Activated T-helper 1 cell treated with anti-CD3 and anti-CD28 coated beads, Interleukin-12 subunit alpha, Interleukin-12 subunit beta, Interleukin-2, Interleukin-4 antibody, amounts not matched to agents 30 ng/mL and 10 ng/mL and 1 ng/mL, durations not matched to agents 14 hours and 24 hours and 36 hours (primary cell): ENCODE measurements at regions not wholly inside any gene's neighbourhood (a gene's known extent, or its start where the extent isn't known, plus 50 kb on each side); places are given as distances from the start of the nearest gene placed in this dataset.

Experiments used
- DNase-seq: peaks from one replicate; pipeline ENCODE4 v3.0.0; 2021; ENCODE audit warnings: low spot score
- H3K27ac Mint-ChIP-seq: one replicate; pipeline ENCODE4 v1.8.0; 2021; ENCODE audit warnings: mild to moderate bottlenecking, mixed read lengths
- H3K27me3 Mint-ChIP-seq: one replicate; pipeline ENCODE4 v1.8.0; 2022; ENCODE audit warnings: mild to moderate bottlenecking, moderate library complexity, mixed read lengths; ENCODE audit not compliant: insufficient read depth
- H3K36me3 Mint-ChIP-seq: one replicate; pipeline ENCODE4 v1.8.0; 2021; ENCODE audit warnings: low read depth, mixed read lengths
- H3K4me1 Mint-ChIP-seq: one replicate; pipeline ENCODE4 v1.8.0; 2021; ENCODE audit warnings: low read depth, mixed read lengths
- H3K4me3 Mint-ChIP-seq: one replicate; pipeline ENCODE4 v1.8.0; 2021; ENCODE audit warnings: mild to moderate bottlenecking, moderate library complexity, mixed read lengths
- H3K9me3 Mint-ChIP-seq: one replicate; pipeline ENCODE4 v1.8.0; 2021; ENCODE audit warnings: mixed read lengths
- intact Hi-C: fragments of 100-400 bp; cut with micrococcal nuclease; formaldehyde crosslinking; loops from one replicate; pipeline ENCODE4 v1.15.1; 2024

DNA sequence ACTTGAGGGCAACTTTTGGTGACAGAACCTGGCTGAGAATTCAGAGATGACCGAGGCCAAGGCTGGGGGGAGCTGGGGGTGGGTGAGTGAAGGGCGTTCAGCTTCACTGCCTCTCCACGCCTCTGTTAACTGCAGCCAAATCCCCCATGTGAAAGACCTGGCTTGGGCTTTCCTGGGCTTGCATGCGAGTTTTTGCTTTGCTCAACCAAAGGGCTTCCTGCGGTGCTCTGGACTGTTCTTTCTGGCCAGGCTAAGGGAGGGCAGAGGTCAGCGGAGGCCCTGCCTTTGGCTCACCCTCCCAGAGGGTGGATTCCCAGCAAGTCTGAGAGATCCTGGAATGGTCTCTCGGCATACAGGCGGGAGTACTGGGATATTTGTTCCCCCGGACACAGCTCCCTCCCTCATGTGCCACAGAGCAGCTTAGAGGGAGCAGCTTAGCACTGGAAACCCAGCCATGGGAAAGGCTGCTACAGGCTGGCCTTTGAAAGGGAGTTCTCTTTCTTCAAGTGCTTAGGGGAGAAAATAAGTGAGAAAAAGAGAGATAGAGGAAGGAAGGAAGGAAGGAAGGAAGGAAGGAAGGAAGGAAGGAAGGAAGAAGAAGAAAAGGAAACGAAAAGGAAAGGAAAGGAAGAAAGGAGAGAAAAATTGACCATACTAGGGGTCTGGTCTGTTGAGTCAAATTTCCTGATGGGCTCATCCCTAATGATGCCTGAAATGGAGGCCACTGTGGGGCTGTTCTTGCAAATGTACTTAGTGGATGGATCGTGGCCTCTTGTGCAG lies 158.8 kb downstream of the FGF18 start:
- intact Hi-C loops, result no loop called here
- Mint-ChIP-seq H3K36me3 (no peaks in the 10 kb centered on the region), H3K9me3 (peaks cover 6% of the 10 kb centered on the region), H3K4me1 (no peaks in the 10 kb centered on the region), H3K4me3 (no peak overlapping the region), H3K27me3 (no peaks in the 10 kb centered on the region), H3K27ac (no peak overlapping the region)
- no peak for DNase-seq

DNA sequence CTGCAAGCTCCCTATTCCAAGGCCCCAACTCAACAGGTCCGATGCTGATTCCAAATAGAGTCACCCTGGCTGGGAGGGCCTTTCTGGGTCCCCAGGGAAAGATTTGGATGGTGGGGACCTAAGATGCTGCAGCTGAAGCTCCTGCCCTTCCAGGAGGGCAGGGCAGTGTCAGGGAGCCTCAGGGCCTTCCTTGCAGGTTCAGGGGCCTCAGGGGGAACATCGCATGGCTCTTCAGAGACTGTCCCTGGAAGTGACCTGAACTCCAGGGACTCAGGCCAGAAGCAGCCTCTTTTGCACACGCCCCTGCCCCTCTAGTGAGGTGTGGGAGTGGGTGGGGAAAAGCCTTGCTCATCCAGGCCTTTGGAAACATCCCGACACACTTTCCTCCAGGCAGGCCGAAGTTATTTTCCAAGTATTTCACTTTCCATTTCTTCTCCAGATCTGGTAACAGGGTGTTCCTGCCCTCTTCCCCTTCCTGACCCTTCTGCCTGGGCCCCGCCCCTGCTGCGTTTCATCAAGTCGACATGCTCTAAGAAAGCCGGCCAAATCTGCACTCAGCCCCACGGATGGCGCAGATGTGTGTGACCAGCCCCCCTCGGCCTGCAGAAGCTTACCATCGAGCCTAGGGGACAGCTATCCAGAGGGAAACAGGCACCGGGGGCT lies 159.5 kb downstream of the FGF18 start:
- H3K27me3 Mint-ChIP-seq, result no peaks in the 10 kb centered on the region
- no peak for DNase-seq
- H3K9me3 Mint-ChIP-seq, result peaks cover 6% of the 10 kb centered on the region
- no peak overlapping the region for H3K4me3 Mint-ChIP-seq
- H3K36me3 Mint-ChIP-seq, result no peaks in the 10 kb centered on the region
- H3K4me1 Mint-ChIP-seq, result no peaks in the 10 kb centered on the region
- intact Hi-C loops, result no loop called here
- H3K27ac Mint-ChIP-seq, result no peak overlapping the region

DNA sequence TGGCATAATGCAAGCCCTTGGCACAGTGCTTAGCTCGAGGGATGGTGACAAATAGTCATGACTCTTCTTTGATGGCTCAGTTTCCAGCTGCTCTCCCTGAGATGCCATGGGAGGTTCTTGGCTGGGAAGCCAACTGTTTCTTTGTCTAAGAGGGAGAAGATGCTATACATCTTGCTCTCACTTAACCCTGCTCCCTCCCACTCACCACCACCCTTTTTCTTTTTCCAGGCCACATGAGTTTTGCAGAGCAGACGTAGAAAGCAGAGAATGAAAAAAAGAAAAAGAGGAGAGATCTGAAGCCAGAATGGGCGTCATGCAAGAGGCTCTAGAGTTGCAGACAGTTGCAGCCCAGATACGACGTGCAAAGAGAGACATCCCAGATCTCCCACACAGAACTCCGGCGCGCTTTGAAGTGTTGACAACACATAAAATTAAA lies 160.5 kb downstream of the FGF18 start:
- no peak for DNase-seq
- Mint-ChIP-seq H3K27me3 (no peaks in the 10 kb centered on the region), H3K4me3 (no peak overlapping the region), H3K9me3 (peaks cover 6% of the 10 kb centered on the region), H3K27ac (no peak overlapping the region), H3K4me1 (no peaks in the 10 kb centered on the region), H3K36me3 (no peaks in the 10 kb centered on the region)
- intact Hi-C loops, result no loop called here

DNA sequence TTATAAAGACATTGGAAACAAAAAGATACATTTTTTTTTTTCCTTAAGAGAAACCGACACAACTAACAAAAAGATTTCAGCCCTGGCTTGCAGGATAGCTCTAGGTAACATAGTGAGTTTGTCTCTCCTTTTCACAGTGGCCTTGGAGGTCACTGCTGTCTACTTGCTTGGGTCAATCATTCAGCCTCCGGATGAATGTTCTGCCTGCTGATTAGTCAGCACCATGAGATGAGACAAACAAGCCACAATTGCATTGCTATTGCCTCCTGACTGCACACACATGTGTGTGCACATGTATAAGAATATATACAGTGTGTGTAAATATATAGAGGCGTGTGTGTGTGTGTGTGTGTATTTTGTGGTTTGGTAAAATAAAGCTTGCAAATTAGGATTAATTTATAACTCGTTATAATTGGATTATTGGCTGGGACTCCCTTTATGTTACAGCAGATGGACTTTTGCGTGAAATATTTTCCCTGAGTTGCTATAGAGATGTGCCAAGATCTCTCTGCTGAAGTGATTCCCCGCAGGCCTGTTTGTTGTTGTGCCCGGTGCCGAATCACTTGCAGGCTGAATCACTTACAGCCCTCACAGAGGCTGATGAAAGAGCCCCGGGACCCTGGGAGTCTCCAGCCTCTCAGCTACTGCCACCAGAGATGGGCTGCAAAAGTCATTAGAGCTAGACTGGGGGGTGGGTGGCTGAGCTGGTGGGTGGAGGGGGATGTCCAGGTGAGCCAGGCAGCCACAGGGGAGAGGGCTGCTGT lies 161.2 kb downstream of the FGF18 start:
- H3K4me1 Mint-ChIP-seq, result no peaks in the 10 kb centered on the region
- intact Hi-C loops, result no loop called here
- H3K4me3 Mint-ChIP-seq, result no peak overlapping the region

DNA sequence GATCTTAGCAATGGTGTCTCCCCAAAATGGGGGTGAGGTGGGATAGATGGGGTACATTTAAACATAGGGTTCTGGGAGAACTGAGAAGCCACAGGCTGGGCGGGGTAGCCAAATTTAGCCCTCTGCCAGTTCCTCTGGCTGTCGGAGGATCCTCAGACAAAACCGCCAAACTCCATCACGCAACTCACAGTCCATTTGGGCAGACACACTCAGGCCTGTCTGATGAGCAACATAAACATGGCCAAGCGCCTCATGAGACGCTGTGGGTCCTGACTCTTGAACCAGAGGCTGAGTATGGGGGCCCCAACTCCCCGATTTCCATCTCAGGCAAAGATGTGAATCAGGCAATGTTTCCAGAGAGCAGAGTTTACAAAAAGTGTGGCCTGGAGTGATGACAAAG lies 162.3 kb downstream of the FGF18 start:
- Mint-ChIP-seq H3K4me3 (no peak overlapping the region), H3K9me3 (no peaks in the 10 kb centered on the region), H3K27ac (no peak overlapping the region), H3K4me1 (no peaks in the 10 kb centered on the region), H3K36me3 (no peaks in the 10 kb centered on the region), H3K27me3 (no peaks in the 10 kb centered on the region)
- intact Hi-C loops, result no loop called here
- DNase-seq, result no peak

More for the DNA sequence above, 161.2 kb downstream of the FGF18 start:
- H3K36me3 Mint-ChIP-seq, result no peaks in the 10 kb centered on the region
- H3K27ac Mint-ChIP-seq, result no peak overlapping the region
- DNase-seq, result no peak
- H3K9me3 Mint-ChIP-seq, result peaks cover 6% of the 10 kb centered on the region
- no peaks in the 10 kb centered on the region for H3K27me3 Mint-ChIP-seq

DNA sequence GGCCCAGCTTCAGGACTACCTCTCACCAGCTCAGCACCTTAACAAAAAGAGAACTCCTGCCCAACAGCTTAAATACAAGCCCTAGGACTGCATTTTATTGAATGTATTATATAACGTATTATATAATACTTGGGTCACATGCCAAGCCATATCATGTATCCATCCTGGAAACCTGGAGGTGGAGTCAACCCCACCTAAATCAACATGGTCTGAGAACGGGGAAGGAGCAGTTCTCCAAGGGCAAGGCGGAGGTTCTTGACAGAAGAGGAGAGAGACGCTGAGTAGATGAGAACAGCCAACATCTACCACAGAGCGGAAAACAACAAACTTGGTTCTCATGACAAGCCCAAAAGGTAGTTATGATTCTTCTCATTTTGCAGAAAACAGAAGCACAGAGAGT lies 163.4 kb downstream of the FGF18 start:
- no peaks in the 10 kb centered on the region for H3K9me3 Mint-ChIP-seq
- H3K4me1 Mint-ChIP-seq, result no peaks in the 10 kb centered on the region
- H3K27me3 Mint-ChIP-seq, result no peaks in the 10 kb centered on the region
- no peak overlapping the region for H3K27ac Mint-ChIP-seq
- H3K4me3 Mint-ChIP-seq, result no peak overlapping the region
- H3K36me3 Mint-ChIP-seq, result no peaks in the 10 kb centered on the region
- intact Hi-C loops, result no loop called here
- DNase-seq, result no peak

DNA sequence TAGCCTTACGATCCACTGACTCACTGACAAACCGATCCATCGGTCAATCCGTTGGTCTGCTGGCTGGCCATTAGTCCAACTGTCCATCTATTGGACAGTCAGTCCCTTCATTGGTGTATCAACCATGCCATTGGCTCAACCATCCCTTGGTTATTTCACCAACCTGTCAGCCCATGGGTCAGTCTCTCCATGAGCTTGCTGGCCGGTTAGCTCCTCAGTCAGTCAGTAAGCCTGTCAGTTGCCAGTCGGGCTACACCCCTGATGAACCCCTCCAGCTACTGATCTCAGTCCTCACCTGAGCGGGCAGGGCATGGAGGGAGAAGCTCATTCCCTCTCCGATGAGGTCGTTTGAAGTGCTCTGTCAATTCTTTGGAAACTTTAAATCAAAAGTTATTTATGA lies 166.5 kb downstream of the FGF18 start:
- Mint-ChIP-seq H3K9me3 (no peaks in the 10 kb centered on the region), H3K36me3 (no peaks in the 10 kb centered on the region), H3K27ac (no peak overlapping the region), H3K4me1 (no peaks in the 10 kb centered on the region), H3K27me3 (no peaks in the 10 kb centered on the region), H3K4me3 (no peak overlapping the region)
- DNase-seq, result no peak
- intact Hi-C loops, result no loop called here

DNA sequence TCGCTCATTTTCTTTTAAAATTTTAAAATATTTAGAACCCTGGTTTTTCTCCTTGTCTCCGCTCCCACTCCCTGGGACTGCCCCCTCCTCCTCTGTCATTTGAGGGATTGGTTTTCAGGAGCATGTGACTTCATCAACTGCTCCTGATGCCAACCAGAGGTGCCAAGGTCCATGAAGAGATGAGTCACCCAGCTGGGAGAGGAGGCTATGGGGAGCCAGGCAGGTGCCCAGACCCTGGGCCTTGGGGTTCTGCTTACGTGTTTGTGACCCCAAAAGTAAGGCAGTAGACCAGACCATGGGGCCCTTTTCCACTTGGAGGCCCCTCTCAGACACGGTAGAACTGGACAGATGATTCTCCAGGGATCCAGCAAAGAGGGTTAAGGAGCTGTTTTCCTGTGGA lies 167.0 kb downstream of the FGF18 start:
- no peaks in the 10 kb centered on the region for H3K27me3 Mint-ChIP-seq
- H3K9me3 Mint-ChIP-seq, result no peaks in the 10 kb centered on the region
- H3K4me1 Mint-ChIP-seq, result no peaks in the 10 kb centered on the region
- no peaks in the 10 kb centered on the region for H3K36me3 Mint-ChIP-seq
- intact Hi-C loops, result no loop called here
- H3K4me3 Mint-ChIP-seq, result no peak overlapping the region
- H3K27ac Mint-ChIP-seq, result no peak overlapping the region
- no peak for DNase-seq

DNA sequence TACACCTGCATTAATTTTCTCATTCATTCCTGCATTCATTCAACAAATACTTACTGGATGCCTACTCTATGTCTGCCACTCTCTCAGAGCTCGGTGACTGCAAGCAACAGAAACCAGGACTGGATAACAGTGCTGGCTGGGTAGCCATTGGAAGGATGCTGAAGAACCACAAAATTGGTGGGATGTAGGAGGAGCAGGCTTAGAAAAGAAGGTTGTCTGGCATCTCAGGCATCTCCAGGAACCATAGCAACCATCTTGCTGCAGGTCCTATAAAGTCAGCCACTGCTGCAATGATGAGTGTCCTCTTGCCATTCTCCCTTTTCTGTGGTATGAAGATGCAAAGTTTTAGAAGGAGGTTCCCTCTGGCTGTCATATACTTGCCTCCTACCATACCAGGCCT lies 168.6 kb downstream of the FGF18 start:
- H3K4me3 Mint-ChIP-seq, result no peak overlapping the region
- no peaks in the 10 kb centered on the region for H3K4me1 Mint-ChIP-seq
- no peaks in the 10 kb centered on the region for H3K9me3 Mint-ChIP-seq
- peaks cover 2% of the 10 kb centered on the region for H3K27me3 Mint-ChIP-seq
- H3K36me3 Mint-ChIP-seq, result no peaks in the 10 kb centered on the region
- no peak overlapping the region for H3K27ac Mint-ChIP-seq
- intact Hi-C loops, result no loop called here
- no peak for DNase-seq

DNA sequence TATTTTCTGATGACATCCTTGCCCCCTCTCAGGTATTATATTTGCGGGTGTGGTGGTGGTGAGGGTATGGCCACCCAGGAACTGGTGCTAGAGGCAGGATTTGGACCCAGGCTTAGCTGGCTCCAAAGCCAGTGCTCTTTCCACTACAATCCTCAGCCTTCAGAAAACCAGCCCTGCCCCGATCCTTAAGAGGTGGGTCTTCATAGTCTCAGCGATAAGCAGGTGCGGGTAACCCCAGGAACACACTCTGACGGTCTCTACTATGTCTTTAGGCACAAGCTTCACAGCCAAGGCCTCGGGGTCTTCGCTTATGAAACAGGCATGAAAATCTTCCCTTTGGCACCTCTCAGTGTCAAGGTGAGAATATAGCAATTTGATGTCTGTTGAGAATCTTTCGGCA lies 169.3 kb downstream of the FGF18 start:
- Mint-ChIP-seq H3K4me1 (no peaks in the 10 kb centered on the region), H3K4me3 (no peak overlapping the region), H3K9me3 (no peaks in the 10 kb centered on the region)

DNA sequence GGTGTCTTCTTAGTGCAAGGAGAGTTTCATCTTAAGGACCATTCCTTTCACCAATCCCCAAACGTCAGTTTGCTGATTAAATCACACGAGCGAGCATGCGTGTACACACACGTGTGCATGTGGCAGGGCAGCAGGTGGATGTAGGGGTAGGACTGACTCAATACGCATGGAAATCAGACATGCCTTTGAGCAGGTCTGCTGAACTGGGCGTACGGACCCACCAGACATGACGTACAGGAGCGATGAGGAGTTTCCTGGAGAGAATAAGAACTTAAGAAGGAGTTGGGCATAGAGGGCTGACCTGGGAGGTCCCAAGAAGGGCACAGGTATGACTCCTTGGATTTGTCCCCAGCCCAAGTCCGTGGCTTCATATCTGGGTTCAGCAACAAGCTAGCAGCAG lies 170.0 kb downstream of the FGF18 start:
- Mint-ChIP-seq H3K36me3 (no peaks in the 10 kb centered on the region), H3K4me1 (no peaks in the 10 kb centered on the region)

More for the DNA sequence above, 169.3 kb downstream of the FGF18 start:
- no peak for DNase-seq
- Mint-ChIP-seq H3K36me3 (no peaks in the 10 kb centered on the region), H3K27ac (no peak overlapping the region), H3K27me3 (peaks cover 2% of the 10 kb centered on the region)
- intact Hi-C loops, result no loop called here

DNA sequence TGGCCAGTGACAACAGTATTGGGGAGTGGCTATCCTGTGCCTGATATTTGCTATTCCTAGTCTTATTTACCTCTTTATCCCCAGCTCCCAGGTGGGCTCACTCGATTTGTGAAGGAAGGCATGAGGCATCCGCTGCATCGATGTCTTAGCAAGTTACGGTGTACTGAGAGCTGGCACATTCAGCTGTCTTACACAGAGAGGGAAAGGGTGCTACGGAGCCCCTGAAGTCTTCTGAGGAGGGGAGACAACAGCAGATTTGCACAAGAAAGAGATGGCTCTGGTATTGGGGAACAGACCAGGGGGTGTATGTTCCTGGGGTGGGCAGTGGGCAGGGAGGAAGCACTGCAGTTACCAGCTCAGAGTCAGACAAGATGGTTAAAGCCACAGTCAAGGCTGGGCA lies 172.6 kb downstream of the FGF18 start:
- Mint-ChIP-seq H3K4me1 (no peaks in the 10 kb centered on the region), H3K36me3 (no peaks in the 10 kb centered on the region), H3K27me3 (peaks cover 2% of the 10 kb centered on the region), H3K4me3 (no peak overlapping the region), H3K27ac (no peak overlapping the region), H3K9me3 (no peaks in the 10 kb centered on the region)
- DNase-seq, result no peak
- intact Hi-C loops, result no loop called here

More for the DNA sequence above, 170.0 kb downstream of the FGF18 start:
- Mint-ChIP-seq H3K9me3 (no peaks in the 10 kb centered on the region), H3K4me3 (no peak overlapping the region), H3K27ac (no peak overlapping the region), H3K27me3 (peaks cover 2% of the 10 kb centered on the region)
- DNase-seq, result no peak
- intact Hi-C loops, result no loop called here

DNA sequence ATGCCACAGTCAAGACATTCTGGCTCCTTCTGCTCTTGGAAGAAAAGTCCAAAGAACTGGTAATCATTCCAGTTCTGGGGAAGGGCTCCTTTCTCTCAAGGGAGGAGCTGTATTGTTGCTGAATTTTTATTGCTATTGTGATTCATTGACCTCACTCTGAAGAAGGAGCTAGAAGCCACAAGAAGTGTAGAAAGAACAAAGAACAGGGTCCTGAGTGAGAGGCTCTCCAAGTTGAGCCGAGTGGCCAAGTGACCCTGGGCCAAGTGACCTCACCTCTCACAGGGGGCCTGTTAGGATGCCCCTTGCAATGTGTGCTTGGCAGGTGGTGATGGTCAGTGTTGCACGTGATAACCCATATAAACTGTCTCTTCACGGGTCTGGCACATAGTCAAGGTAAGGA lies 173.3 kb downstream of the FGF18 start:
- intact Hi-C loops, result no loop called here
- Mint-ChIP-seq H3K36me3 (no peaks in the 10 kb centered on the region), H3K4me1 (no peaks in the 10 kb centered on the region), H3K27ac (no peak overlapping the region), H3K27me3 (peaks cover 2% of the 10 kb centered on the region), H3K4me3 (no peak overlapping the region), H3K9me3 (no peaks in the 10 kb centered on the region)
- DNase-seq, result no peak
